HepG2 (cell line): ENCODE measurements at regions not wholly inside any gene's neighbourhood (a gene's known extent, or its start where the extent isn't known, plus 50 kb on each side); places are given as distances from the start of the nearest gene placed in this dataset.

Experiments used
- CBFB ChIP-seq: sonication (generic); formaldehyde crosslinking; IDR thresholded peaks from 2 replicates; pipeline ENCODE4 v1.4.0; 2020; ENCODE audit warnings: missing genetic modification reagents
- CENPT ChIP-seq: sonication (generic); formaldehyde crosslinking; IDR thresholded peaks from 2 replicates; pipeline ENCODE4 v1.8.0; 2022; ENCODE audit warnings: low read depth, mild to moderate bottlenecking, moderate library complexity, missing genetic modification reagents
- ETV5 ChIP-seq: IDR thresholded peaks from 2 replicates; pipeline ENCODE4 v1.6.1; 2018; ENCODE audit warnings: missing biosample characterization, missing genetic modification reagents, inconsistent platforms, borderline replicate concordance
- IRF2 ChIP-seq: IDR thresholded peaks from 2 replicates; pipeline ENCODE4 v1.6.1; 2018; ENCODE audit warnings: missing genetic modification reagents, missing compliant biosample characterization
- JARID2 ChIP-seq: sonication (generic); formaldehyde crosslinking; IDR thresholded peaks from 2 replicates; pipeline ENCODE4 v1.8.1; 2023; ENCODE audit warnings: missing genetic modification reagents, inconsistent platforms; ENCODE audit not compliant: insufficient replicate concordance
- RAD51 ChIP-seq: fragments of 450-650 bp; IDR thresholded peaks from 2 replicates; pipeline ENCODE4 v1.6.1; 2016; ENCODE audit warnings: borderline replicate concordance
- RXRB ChIP-seq: IDR thresholded peaks from 2 replicates; pipeline ENCODE4 v1.6.1; 2016; ENCODE audit warnings: borderline replicate concordance, missing genetic modification reagents, missing compliant biosample characterization
- ZFX ChIP-seq: sonication (generic); formaldehyde crosslinking; IDR thresholded peaks from 2 replicates; pipeline ENCODE4 v1.4.0; 2020; ENCODE audit warnings: mild to moderate bottlenecking, low read depth, missing genetic modification reagents, moderate library complexity
- ZIK1 ChIP-seq: sonication (generic); formaldehyde crosslinking; IDR thresholded peaks from 2 replicates; pipeline ENCODE4 v1.5.0; 2020; ENCODE audit warnings: mild to moderate bottlenecking, low read depth, missing genetic modification reagents, borderline replicate concordance
- ZNF138 ChIP-seq: sonication (generic); formaldehyde crosslinking; IDR thresholded peaks from 2 replicates; pipeline ENCODE4 v1.5.0; 2020; ENCODE audit warnings: mild to moderate bottlenecking, low read depth, missing genetic modification reagents
- ZNF20 ChIP-seq: sonication (generic); formaldehyde crosslinking; IDR thresholded peaks from 2 replicates; pipeline ENCODE4 v1.4.0; 2020; ENCODE audit warnings: mild to moderate bottlenecking, moderate library complexity, missing genetic modification reagents
- ZNF350 ChIP-seq: sonication (generic); formaldehyde crosslinking; IDR thresholded peaks from 2 replicates; pipeline ENCODE4 v1.4.0; 2020; ENCODE audit warnings: mild to moderate bottlenecking, low read depth, missing genetic modification reagents, borderline replicate concordance
- ZNF589 ChIP-seq: sonication (generic); formaldehyde crosslinking; conservative IDR thresholded peaks from 2 replicates; pipeline ENCODE4 v1.8.0; 2022; ENCODE audit warnings: mild to moderate bottlenecking, moderate library complexity, missing genetic modification reagents
- ZNF644 ChIP-seq: IDR thresholded peaks from 2 replicates; pipeline ENCODE4 v1.6.1; 2016; ENCODE audit warnings: low read depth
- TF ChIP-seq, protein P1 (sequence below): sonication (generic); formaldehyde crosslinking; IDR thresholded peaks from 2 replicates; pipeline ENCODE4 v1.5.0; 2020; ENCODE audit warnings: mild to moderate bottlenecking, missing genetic modification reagents
- TF ChIP-seq, protein P2 (sequence below): sonication (generic); formaldehyde crosslinking; IDR thresholded peaks from 2 replicates; pipeline ENCODE4 v1.5.0; 2020; ENCODE audit warnings: mild to moderate bottlenecking, missing genetic modification reagents
- TF ChIP-seq, protein P3 (sequence below): sonication (generic); formaldehyde crosslinking; IDR thresholded peaks from 2 replicates; pipeline ENCODE4 v1.5.0; 2020; ENCODE audit warnings: missing genetic modification reagents
- TF ChIP-seq, protein P4 (sequence below): sonication (generic); formaldehyde crosslinking; IDR thresholded peaks from 2 replicates; pipeline ENCODE4 v1.4.0; 2020; ENCODE audit warnings: missing genetic modification reagents
- TF ChIP-seq, protein P5 (sequence below): sonication (generic); formaldehyde crosslinking; IDR thresholded peaks from 2 replicates; pipeline ENCODE4 v1.8.0; 2022; ENCODE audit warnings: mild to moderate bottlenecking, missing genetic modification reagents; ENCODE audit not compliant: insufficient replicate concordance

DNA sequence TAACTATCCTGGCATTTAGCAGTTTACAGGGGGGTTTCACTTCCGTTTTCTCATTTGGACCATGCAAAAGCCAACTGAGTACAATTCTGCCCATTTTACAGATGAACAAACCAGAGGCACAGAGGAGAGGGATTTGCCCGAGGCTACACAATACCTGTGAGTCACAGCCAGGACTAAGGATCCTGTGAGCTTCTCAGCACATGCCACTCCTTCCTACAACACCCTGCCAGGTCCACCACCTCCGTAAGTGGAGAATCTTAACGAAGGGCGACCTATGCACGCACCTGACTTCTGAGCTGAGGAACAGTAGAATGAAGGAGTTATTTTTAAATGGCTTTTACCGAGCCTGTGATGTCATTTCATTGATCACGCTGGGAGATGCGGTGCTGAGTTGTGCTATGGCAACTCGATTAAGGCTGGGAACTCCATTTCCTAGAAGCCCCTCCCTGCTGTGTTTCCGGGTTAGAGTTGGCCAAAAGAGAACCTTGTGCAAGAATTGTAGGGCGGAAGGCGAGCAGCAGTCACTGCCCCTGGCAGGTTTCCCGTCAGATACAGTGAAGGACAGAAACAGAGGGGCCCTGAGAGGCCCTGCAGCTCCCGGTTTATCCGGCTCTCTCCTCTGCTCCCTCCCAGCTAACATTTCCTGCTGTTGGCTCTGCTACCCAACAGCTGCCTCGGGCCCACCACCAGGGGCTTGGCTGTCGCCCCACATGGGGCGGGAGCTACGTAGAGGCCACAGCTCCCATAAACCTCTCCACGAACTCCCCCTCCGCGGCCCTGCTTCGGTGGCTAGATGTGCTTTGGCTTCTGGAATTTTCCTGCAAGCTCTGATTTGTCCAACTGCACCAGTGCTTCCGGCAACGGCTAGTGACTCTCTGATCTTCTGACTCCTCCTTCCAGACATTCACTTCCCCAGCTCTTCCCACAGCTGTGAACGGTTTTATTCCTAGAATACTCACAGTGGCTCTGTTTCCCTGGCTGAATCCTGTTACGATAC, 75.1 kb upstream of the USP9X start (continued):
- TF ChIP-seq, protein P1, sequence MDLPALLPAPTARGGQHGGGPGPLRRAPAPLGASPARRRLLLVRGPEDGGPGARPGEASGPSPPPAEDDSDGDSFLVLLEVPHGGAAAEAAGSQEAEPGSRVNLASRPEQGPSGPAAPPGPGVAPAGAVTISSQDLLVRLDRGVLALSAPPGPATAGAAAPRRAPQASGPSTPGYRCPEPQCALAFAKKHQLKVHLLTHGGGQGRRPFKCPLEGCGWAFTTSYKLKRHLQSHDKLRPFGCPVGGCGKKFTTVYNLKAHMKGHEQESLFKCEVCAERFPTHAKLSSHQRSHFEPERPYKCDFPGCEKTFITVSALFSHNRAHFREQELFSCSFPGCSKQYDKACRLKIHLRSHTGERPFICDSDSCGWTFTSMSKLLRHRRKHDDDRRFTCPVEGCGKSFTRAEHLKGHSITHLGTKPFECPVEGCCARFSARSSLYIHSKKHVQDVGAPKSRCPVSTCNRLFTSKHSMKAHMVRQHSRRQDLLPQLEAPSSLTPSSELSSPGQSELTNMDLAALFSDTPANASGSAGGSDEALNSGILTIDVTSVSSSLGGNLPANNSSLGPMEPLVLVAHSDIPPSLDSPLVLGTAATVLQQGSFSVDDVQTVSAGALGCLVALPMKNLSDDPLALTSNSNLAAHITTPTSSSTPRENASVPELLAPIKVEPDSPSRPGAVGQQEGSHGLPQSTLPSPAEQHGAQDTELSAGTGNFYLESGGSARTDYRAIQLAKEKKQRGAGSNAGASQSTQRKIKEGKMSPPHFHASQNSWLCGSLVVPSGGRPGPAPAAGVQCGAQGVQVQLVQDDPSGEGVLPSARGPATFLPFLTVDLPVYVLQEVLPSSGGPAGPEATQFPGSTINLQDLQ (CRISPR knock-in tag), result no peak
- TF ChIP-seq ZNF350 (CRISPR knock-in tag) (peak; percentile 66), RAD51 (no peak), ZNF644 (CRISPR knock-in tag) (no peak), ZNF589 (CRISPR knock-in tag) (no peak), ZNF20 (CRISPR knock-in tag) (no peak), ZIK1 (CRISPR knock-in tag) (no peak), ZFX (peak; percentile 66), RXRB (CRISPR knock-in tag) (peak; percentile 45; the same call in 1 of the 2 replicates), ZNF138 (no peak), CBFB (CRISPR knock-in tag) (no peak), IRF2 (0 out of 2 replicates have a peak, but pooled peaks have one; percentile 16), ETV5 (peak; percentile 72; the same call in 1 of the 2 replicates), JARID2 (CRISPR knock-in tag) (no peak), CENPT (CRISPR knock-in tag) (no peak)
- TF ChIP-seq, protein P2, sequence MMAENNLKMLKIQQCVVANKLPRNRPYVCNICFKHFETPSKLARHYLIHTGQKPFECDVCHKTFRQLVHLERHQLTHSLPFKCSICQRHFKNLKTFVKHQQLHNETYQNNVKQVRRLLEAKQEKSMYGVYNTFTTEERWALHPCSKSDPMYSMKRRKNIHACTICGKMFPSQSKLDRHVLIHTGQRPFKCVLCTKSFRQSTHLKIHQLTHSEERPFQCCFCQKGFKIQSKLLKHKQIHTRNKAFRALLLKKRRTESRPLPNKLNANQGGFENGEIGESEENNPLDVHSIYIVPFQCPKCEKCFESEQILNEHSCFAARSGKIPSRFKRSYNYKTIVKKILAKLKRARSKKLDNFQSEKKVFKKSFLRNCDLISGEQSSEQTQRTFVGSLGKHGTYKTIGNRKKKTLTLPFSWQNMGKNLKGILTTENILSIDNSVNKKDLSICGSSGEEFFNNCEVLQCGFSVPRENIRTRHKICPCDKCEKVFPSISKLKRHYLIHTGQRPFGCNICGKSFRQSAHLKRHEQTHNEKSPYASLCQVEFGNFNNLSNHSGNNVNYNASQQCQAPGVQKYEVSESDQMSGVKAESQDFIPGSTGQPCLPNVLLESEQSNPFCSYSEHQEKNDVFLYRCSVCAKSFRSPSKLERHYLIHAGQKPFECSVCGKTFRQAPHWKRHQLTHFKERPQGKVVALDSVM (CRISPR knock-in tag), result peak; percentile 11; the same call in 1 of the 2 replicates
- TF ChIP-seq, protein P3, sequence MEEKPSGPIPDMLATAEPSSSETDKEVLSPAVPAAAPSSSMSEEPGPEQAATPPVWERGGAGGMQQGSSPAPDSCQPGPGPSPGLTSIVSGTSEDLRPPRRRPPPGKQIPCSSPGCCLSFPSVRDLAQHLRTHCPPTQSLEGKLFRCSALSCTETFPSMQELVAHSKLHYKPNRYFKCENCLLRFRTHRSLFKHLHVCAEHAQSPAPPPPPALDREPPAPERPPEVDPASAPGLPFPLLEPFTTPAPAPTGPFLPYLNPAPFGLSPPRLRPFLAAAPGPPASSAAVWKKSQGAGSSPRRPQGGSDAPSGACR (CRISPR knock-in tag), result no peak
- TF ChIP-seq, protein P4, sequence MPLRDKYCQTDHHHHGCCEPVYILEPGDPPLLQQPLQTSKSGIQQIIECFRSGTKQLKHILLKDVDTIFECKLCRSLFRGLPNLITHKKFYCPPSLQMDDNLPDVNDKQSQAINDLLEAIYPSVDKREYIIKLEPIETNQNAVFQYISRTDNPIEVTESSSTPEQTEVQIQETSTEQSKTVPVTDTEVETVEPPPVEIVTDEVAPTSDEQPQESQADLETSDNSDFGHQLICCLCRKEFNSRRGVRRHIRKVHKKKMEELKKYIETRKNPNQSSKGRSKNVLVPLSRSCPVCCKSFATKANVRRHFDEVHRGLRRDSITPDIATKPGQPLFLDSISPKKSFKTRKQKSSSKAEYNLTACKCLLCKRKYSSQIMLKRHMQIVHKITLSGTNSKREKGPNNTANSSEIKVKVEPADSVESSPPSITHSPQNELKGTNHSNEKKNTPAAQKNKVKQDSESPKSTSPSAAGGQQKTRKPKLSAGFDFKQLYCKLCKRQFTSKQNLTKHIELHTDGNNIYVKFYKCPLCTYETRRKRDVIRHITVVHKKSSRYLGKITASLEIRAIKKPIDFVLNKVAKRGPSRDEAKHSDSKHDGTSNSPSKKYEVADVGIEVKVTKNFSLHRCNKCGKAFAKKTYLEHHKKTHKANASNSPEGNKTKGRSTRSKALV, result no peak
- TF ChIP-seq, protein P5, sequence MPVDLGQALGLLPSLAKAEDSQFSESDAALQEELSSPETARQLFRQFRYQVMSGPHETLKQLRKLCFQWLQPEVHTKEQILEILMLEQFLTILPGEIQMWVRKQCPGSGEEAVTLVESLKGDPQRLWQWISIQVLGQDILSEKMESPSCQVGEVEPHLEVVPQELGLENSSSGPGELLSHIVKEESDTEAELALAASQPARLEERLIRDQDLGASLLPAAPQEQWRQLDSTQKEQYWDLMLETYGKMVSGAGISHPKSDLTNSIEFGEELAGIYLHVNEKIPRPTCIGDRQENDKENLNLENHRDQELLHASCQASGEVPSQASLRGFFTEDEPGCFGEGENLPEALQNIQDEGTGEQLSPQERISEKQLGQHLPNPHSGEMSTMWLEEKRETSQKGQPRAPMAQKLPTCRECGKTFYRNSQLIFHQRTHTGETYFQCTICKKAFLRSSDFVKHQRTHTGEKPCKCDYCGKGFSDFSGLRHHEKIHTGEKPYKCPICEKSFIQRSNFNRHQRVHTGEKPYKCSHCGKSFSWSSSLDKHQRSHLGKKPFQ (CRISPR knock-in tag), result no peak
